Mammary epithelial cell (primary cell): ENCODE measurements at regions not wholly inside any gene's neighbourhood (a gene's known extent, or its start where the extent isn't known, plus 50 kb on each side); places are given as distances from the start of the nearest gene placed in this dataset.

Source experiments
- CTCF ChIP-seq, 2 donors: IDR thresholded peaks in 1 of 2; conservative IDR thresholded peaks in 1 of 2; 2 replicates each; pipeline ENCODE4 v1.5.1; 2011 to 2012; ENCODE audit warnings: inconsistent platforms in 2 of 2, low read length in 2 of 2, mild to moderate bottlenecking in 2 of 2, control low read depth in 1 of 2, low read depth in 1 of 2; ENCODE audit not compliant: insufficient read depth in 1 of 2; ENCODE audit errors: extremely low read depth in 1 of 2
- EZH2 ChIP-seq: IDR thresholded peaks from 2 replicates; pipeline ENCODE4 v1.6.1; 2012; ENCODE audit warnings: low read length, inconsistent platforms, borderline replicate concordance

GRCh38 chr2:45283764-45284620 lies 274.7 kb upstream of the SIX2 start:
- no peak for TF ChIP-seq CTCF (conservative IDR thresholded peaks at IDR 0.05 in 1 of 2, IDR thresholded peaks at IDR 0.05 in 1 of 2; ENCODE audit: extremely low read depth in 1 of 2, insufficient read depth in 1 of 2, low read depth in 1 of 2, low read length in 2 of 2)
- TF ChIP-seq EZH2: no peak
